SU-DHL-6 (cell line): ENCODE measurements at regions not wholly inside any gene's neighbourhood (a gene's known extent, or its start where the extent isn't known, plus 50 kb on each side); places are given as distances from the start of the nearest gene placed in this dataset.

Source experiments
- H2AFZ ChIP-seq: fragments of 200-600 bp; sonication (generic); 2 replicates; pipeline ENCODE4 v1.6.1; 2014; ENCODE audit warnings: low read depth, mild to moderate bottlenecking, moderate library complexity, mixed read lengths, antibody characterized with exemption, low read length; ENCODE audit not compliant: severe bottlenecking
- H3F3A ChIP-seq: fragments of 200-600 bp; shearing (Covaris generic); 2 replicates; pipeline ENCODE4 v1.6.0; 2016; ENCODE audit warnings: antibody characterized with exemption, mild to moderate bottlenecking; ENCODE audit not compliant: insufficient read depth
- H3K27ac ChIP-seq: fragments of 200-600 bp; sonication (generic); 2 replicates; pipeline ENCODE4 v1.5.1; 2016; ENCODE audit warnings: low read depth, mild to moderate bottlenecking, low read length, moderate library complexity, mixed read lengths
- H3K27me3 ChIP-seq: fragments of 200-600 bp; sonication (generic), shearing (Covaris generic); 2 replicates; pipeline ENCODE4 v1.6.0; 2014; ENCODE audit warnings: mild to moderate bottlenecking, low read length
- H3K36me3 ChIP-seq: fragments of 200-600 bp; sonication (generic); 2 replicates; pipeline ENCODE4 v1.6.1; 2014; ENCODE audit warnings: mild to moderate bottlenecking, low read length, mixed read lengths
- H3K4me2 ChIP-seq: fragments of 300-600, 200-600 bp; shearing (Covaris generic), sonication (generic); 2 replicates; pipeline ENCODE4 v1.6.0; 2014; ENCODE audit warnings: low read length, low read depth, mild to moderate bottlenecking; ENCODE audit not compliant: poor library complexity, severe bottlenecking
- H3K4me3 ChIP-seq: fragments of 200-600 bp; sonication (generic); 2 replicates; pipeline ENCODE4 v1.5.1; 2014; ENCODE audit warnings: antibody characterized with exemption, low read length, mild to moderate bottlenecking, mixed read lengths; ENCODE audit not compliant: insufficient read depth, poor library complexity, severe bottlenecking
- H3K79me2 ChIP-seq: fragments of 200-600 bp; sonication (generic); 2 replicates; pipeline ENCODE4 v1.6.1; 2014; ENCODE audit warnings: mild to moderate bottlenecking, low read length, moderate library complexity; ENCODE audit not compliant: insufficient read depth
- H3K9ac ChIP-seq: fragments of 200-600 bp; sonication (generic); 2 replicates; pipeline ENCODE4 v1.7.0; 2014; ENCODE audit warnings: mild to moderate bottlenecking, low read length
- H3K9me2 ChIP-seq: fragments of 200-600 bp; sonication (generic); replicated peaks from 2 replicates; pipeline ENCODE4 v1.6.1; 2014; ENCODE audit warnings: low read length; ENCODE audit not compliant: insufficient read depth
- H3K9me3 ChIP-seq: fragments of 200-600 bp; sonication (generic); 2 replicates; pipeline ENCODE4 v1.6.1; 2014; ENCODE audit warnings: low read length, mixed read lengths; ENCODE audit not compliant: insufficient read depth
- H4K20me1 ChIP-seq: fragments of 200-600 bp; sonication (generic); 2 replicates; pipeline ENCODE4 v1.6.1; 2014; ENCODE audit warnings: low read depth, mild to moderate bottlenecking, antibody characterized with exemption, low read length, moderate library complexity, mixed read lengths
- EZH2phosphoT487 ChIP-seq: fragments of 200-600 bp; sonication (generic), shearing (Covaris generic); conservative IDR thresholded peaks from 2 replicates; pipeline ENCODE4 v1.6.1; 2018; ENCODE audit warnings: mild to moderate bottlenecking, antibody characterized with exemption, low read length, moderate library complexity, mixed read lengths
- TF ChIP-seq, protein P1 (sequence below): fragments of 200-600 bp; sonication (generic); IDR thresholded peaks from one replicate; pipeline ENCODE4 v1.5.1; 2017; ENCODE audit warnings: antibody characterized with exemption, mild to moderate bottlenecking, low read length, moderate library complexity; ENCODE audit not compliant: insufficient read depth, poor library complexity, severe bottlenecking

DNA sequence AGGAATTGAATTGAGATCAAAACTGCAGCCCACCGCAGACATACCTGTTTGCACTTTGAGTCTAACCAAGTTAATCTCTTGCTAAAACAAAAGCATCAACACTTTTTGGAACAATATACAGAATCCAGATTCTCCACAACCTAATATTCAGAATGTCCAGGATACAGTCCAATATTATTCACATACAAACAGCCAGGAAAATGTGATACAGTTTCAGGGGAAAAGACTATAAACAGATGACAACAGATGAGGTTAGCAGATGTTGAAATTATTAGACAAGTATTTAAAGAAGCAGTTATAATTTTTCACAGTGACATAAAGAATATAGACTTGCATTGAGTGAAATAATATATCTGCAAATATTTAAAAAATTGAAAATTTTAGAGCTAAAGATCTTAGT, 678.1 kb upstream of the CXADR start:
- Histone ChIP-seq H3K79me2 (no peaks in the 10 kb centered on the region), H4K20me1 (no peaks in the 10 kb centered on the region), H3K36me3 (no peaks in the 10 kb centered on the region), H3K4me3 (no peak overlapping the region), H2AFZ (no peak overlapping the region), H3K9me3 (no peaks in the 10 kb centered on the region), H3K9me2 (no peaks in the 10 kb centered on the region), H3K4me2 (no peak overlapping the region), H3F3A (no peaks in the 10 kb centered on the region), H3K27ac (no peak overlapping the region), H3K27me3 (no peaks in the 10 kb centered on the region), H3K9ac (no peak overlapping the region)
- no peak for TF ChIP-seq EZH2phosphoT487
- TF ChIP-seq, protein P1, sequence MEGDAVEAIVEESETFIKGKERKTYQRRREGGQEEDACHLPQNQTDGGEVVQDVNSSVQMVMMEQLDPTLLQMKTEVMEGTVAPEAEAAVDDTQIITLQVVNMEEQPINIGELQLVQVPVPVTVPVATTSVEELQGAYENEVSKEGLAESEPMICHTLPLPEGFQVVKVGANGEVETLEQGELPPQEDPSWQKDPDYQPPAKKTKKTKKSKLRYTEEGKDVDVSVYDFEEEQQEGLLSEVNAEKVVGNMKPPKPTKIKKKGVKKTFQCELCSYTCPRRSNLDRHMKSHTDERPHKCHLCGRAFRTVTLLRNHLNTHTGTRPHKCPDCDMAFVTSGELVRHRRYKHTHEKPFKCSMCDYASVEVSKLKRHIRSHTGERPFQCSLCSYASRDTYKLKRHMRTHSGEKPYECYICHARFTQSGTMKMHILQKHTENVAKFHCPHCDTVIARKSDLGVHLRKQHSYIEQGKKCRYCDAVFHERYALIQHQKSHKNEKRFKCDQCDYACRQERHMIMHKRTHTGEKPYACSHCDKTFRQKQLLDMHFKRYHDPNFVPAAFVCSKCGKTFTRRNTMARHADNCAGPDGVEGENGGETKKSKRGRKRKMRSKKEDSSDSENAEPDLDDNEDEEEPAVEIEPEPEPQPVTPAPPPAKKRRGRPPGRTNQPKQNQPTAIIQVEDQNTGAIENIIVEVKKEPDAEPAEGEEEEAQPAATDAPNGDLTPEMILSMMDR, result no peak

DNA sequence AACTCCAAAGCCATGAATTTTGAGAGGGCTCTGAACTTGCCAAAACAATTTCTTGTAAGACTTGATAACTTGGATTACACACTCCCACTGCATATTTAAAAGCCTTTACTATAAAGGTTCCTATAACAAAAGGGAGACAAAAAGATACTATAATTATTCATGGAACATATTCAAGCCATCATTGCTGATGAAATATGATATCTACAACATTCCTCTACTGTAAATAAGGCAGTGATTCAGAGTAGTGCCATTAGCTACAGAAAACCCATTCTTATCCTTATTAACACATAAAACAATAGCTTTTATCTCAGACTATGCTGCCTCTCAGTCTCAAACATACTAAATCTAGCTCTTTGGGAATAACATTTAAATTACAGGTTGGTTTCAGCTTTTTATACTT, 675.5 kb upstream of the CXADR start:
- Histone ChIP-seq H3K4me2 (no peak overlapping the region), H3K4me3 (no peak overlapping the region), H3K27me3 (no peaks in the 10 kb centered on the region), H3K27ac (no peak overlapping the region), H3K9ac (no peak overlapping the region), H3K9me2 (no peaks in the 10 kb centered on the region), H3F3A (no peaks in the 10 kb centered on the region), H3K79me2 (no peaks in the 10 kb centered on the region), H3K36me3 (no peaks in the 10 kb centered on the region), H3K9me3 (no peaks in the 10 kb centered on the region), H2AFZ (no peak overlapping the region), H4K20me1 (no peaks in the 10 kb centered on the region)
- no peak for TF ChIP-seq EZH2phosphoT487
- TF ChIP-seq, protein P1, result no peak

DNA sequence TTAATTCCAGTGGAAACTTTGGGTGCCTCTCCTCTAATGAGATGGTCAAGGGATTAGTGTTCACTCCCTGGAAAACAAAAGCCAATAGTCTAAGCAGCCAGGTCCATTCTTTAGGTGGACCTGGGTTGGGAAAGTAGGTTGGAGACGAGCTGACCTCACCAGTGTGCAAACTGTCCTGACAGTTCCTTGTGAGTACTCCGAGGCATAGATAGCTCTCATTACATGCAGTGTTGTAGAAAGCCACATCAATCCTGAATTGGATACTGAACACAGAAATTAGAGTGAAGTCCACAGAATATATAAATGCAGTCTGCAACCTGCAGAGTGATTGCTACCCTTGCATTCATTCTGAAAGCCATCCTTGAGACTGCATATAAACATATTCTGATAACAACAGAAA, 675.1 kb upstream of the CXADR start:
- no peaks in the 10 kb centered on the region for H3K36me3 ChIP-seq
- no peak overlapping the region for H3K27ac ChIP-seq
- TF ChIP-seq EZH2phosphoT487, result no peak
- TF ChIP-seq, protein P1, result no peak
- H3K9me2 ChIP-seq, result no peaks in the 10 kb centered on the region
- H3K27me3 ChIP-seq, result no peaks in the 10 kb centered on the region
- no peaks in the 10 kb centered on the region for H4K20me1 ChIP-seq
- no peak overlapping the region for H3K4me2 ChIP-seq
- H3K79me2 ChIP-seq, result no peaks in the 10 kb centered on the region
- no peaks in the 10 kb centered on the region for H3K9me3 ChIP-seq
- no peak overlapping the region for H3K4me3 ChIP-seq
- H3F3A ChIP-seq, result no peaks in the 10 kb centered on the region
- no peak overlapping the region for H3K9ac ChIP-seq
- H2AFZ ChIP-seq, result no peak overlapping the region

DNA sequence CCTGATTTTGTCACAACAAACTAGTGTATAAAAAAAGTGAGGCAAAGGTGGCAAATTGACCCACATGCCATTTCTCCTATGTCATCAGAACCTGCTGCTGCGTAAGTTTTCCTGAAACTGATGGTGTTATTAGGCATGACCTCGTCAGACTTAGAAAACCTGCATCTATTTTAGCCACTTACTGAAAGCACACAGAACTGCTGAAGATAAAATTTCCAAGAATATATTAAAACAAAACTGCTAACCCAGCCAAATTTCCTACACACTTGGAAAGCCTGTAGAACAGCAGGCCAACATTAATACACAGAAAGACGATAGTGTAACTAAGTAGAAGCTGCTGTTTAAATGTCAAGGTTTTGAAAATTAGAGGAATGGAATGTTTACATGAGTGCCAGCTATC, 674.5 kb upstream of the CXADR start:
- no peak overlapping the region for H3K4me3 ChIP-seq
- H2AFZ ChIP-seq, result no peak overlapping the region
- H3K4me2 ChIP-seq, result no peak overlapping the region

More for the DNA sequence above, 674.5 kb upstream of the CXADR start:
- no peak overlapping the region for H3K9ac ChIP-seq
- no peak overlapping the region for H3K27ac ChIP-seq
- no peak for TF ChIP-seq EZH2phosphoT487
- TF ChIP-seq, protein P1, result no peak
- H3K27me3 ChIP-seq, result no peaks in the 10 kb centered on the region
- H4K20me1 ChIP-seq, result no peaks in the 10 kb centered on the region
- no peaks in the 10 kb centered on the region for H3K36me3 ChIP-seq
- no peaks in the 10 kb centered on the region for H3F3A ChIP-seq
- no peaks in the 10 kb centered on the region for H3K9me3 ChIP-seq
- no peaks in the 10 kb centered on the region for H3K79me2 ChIP-seq
- no peaks in the 10 kb centered on the region for H3K9me2 ChIP-seq
